HepG2 (cell line): ENCODE measurements at regions not wholly inside any gene's neighbourhood (a gene's known extent, or its start where the extent isn't known, plus 50 kb on each side); places are given as distances from the start of the nearest gene placed in this dataset.

ENCODE experiments used
- CHD4 ChIP-seq: fragments of 200-600 bp; sonication (generic); IDR thresholded peaks from 2 replicates; pipeline ENCODE4 v1.7.0; 2017; ENCODE audit warnings: mild to moderate bottlenecking, low read length, borderline replicate concordance
- DMTF1 ChIP-seq: sonication (generic); formaldehyde crosslinking; IDR thresholded peaks from 2 replicates; pipeline ENCODE4 v1.4.0; 2020; ENCODE audit warnings: mild to moderate bottlenecking, missing genetic modification reagents
- ISL2 ChIP-seq: sonication (generic); formaldehyde crosslinking; IDR thresholded peaks from 2 replicates; pipeline ENCODE4 v1.5.0; 2020; ENCODE audit warnings: missing genetic modification reagents
- JUND ChIP-seq: sonication (generic); formaldehyde crosslinking; IDR thresholded peaks from 2 replicates; pipeline ENCODE4 v1.8.0; 2022; ENCODE audit warnings: mild to moderate bottlenecking, missing genetic modification reagents
- KLF16 ChIP-seq, 2 experiments: sonication (generic) in 1 of 2; formaldehyde crosslinking in 1 of 2; IDR thresholded peaks; 2 replicates each; pipeline versions ENCODE4 v1.6.1 to v1.8.0; 2016 to 2023; ENCODE audit warnings: missing genetic modification reagents in 2 of 2, missing compliant biosample characterization in 1 of 2
- MED1 ChIP-seq: sonication (generic); formaldehyde crosslinking; IDR thresholded peaks from 2 replicates; pipeline ENCODE4 v1.4.0; 2020; ENCODE audit warnings: missing genetic modification reagents
- PITX1 ChIP-seq: sonication (generic); formaldehyde crosslinking; IDR thresholded peaks from 2 replicates; pipeline ENCODE4 v1.5.1; 2020; ENCODE audit warnings: mild to moderate bottlenecking, missing genetic modification reagents
- RARA ChIP-seq: IDR thresholded peaks from 2 replicates; pipeline ENCODE4 v1.6.1; 2016; ENCODE audit warnings: missing genetic modification reagents, missing compliant biosample characterization
- SKI ChIP-seq: fragments of 450-650 bp; IDR thresholded peaks from one replicate; pipeline ENCODE4 v1.6.1; 2018; ENCODE audit warnings: mild to moderate bottlenecking; ENCODE audit not compliant: partially characterized antibody
- TBX3 ChIP-seq: fragments of 450-650 bp; IDR thresholded peaks from 2 replicates; pipeline ENCODE4 v1.6.1; 2017; ENCODE audit warnings: antibody characterized with exemption, mild to moderate bottlenecking, inconsistent platforms, borderline replicate concordance
- TEAD2 ChIP-seq: sonication (generic); formaldehyde crosslinking; IDR thresholded peaks from 2 replicates; pipeline ENCODE4 v1.9.0; 2021; ENCODE audit warnings: missing genetic modification reagents
- UBTF ChIP-seq: sonication (generic); formaldehyde crosslinking; IDR thresholded peaks from 2 replicates; pipeline ENCODE4 v1.4.0; 2020; ENCODE audit warnings: mild to moderate bottlenecking, missing genetic modification reagents
- YEATS2 ChIP-seq: sonication (generic); formaldehyde crosslinking; IDR thresholded peaks from 2 replicates; pipeline ENCODE4 v1.4.0; 2020; ENCODE audit warnings: missing genetic modification reagents, borderline replicate concordance
- ZBTB8A ChIP-seq: sonication (generic); formaldehyde crosslinking; IDR thresholded peaks from 2 replicates; pipeline ENCODE4 v1.4.0; 2020; ENCODE audit warnings: mild to moderate bottlenecking, low read depth, missing genetic modification reagents, borderline replicate concordance
- ZXDC ChIP-seq: sonication (generic); formaldehyde crosslinking; IDR thresholded peaks from 2 replicates; pipeline ENCODE4 v1.5.0; 2020; ENCODE audit warnings: mild to moderate bottlenecking, missing genetic modification reagents
- TF ChIP-seq, protein P1 (sequence below): IDR thresholded peaks from 2 replicates; pipeline ENCODE4 v1.6.1; 2016; ENCODE audit warnings: control low read depth
- TF ChIP-seq, protein P2 (sequence below): sonication (generic); formaldehyde crosslinking; conservative IDR thresholded peaks from 2 replicates; pipeline ENCODE4 v1.4.0; 2020; ENCODE audit warnings: missing genetic modification reagents
- TF ChIP-seq, protein P3 (sequence below): sonication (generic); formaldehyde crosslinking; IDR thresholded peaks from 2 replicates; pipeline ENCODE4 v1.4.0; 2020; ENCODE audit warnings: missing genetic modification reagents, borderline replicate concordance

DNA sequence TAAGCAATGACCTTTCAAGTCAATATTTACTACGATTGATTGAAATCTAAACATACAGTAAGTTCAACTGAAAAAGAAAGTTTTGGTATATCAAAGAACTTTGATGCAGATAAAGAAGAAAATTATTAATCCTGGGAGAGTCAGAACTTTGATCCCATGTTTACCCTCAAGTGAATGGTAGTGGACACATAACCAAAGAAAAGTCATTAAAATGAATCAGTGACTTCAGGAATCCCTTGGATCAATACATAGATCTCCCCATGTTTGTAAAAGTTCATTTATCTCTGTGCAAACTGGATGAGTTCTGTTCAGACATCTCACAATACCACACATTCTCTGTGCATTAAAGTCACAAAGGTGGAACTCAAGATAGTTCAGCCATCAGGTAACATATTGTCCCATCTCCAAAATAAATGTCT lies 75.5 kb upstream of the RELN start (continued):
- TF ChIP-seq ZXDC (CRISPR knock-in tag) (no peak), UBTF (CRISPR knock-in tag) (no peak), CHD4 (no peak), RARA (peak; percentile 94), YEATS2 (no peak), ZBTB8A (CRISPR knock-in tag) (no peak), PITX1 (peak; percentile 98), DMTF1 (CRISPR knock-in tag) (no peak), JUND (CRISPR knock-in tag) (no peak), ISL2 (CRISPR knock-in tag) (peak; percentile 100), TEAD2 (CRISPR knock-in tag) (no peak), TBX3 (peak; percentile 96), KLF16 (CRISPR knock-in tag; IDR thresholded peaks at IDR 0.05) (peak in 1 of 2 experiments; percentile 82; a peak in 1 of 4 replicates), SKI (no peak), MED1 (CRISPR knock-in tag) (peak; percentile 90)
- TF ChIP-seq, protein P1, sequence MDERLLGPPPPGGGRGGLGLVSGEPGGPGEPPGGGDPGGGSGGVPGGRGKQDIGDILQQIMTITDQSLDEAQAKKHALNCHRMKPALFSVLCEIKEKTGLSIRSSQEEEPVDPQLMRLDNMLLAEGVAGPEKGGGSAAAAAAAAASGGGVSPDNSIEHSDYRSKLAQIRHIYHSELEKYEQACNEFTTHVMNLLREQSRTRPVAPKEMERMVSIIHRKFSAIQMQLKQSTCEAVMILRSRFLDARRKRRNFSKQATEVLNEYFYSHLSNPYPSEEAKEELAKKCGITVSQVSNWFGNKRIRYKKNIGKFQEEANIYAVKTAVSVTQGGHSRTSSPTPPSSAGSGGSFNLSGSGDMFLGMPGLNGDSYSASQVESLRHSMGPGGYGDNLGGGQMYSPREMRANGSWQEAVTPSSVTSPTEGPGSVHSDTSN (CRISPR knock-in tag): 0 out of 2 replicates have a peak, but pooled peaks have one; percentile 21
- TF ChIP-seq, protein P2, sequence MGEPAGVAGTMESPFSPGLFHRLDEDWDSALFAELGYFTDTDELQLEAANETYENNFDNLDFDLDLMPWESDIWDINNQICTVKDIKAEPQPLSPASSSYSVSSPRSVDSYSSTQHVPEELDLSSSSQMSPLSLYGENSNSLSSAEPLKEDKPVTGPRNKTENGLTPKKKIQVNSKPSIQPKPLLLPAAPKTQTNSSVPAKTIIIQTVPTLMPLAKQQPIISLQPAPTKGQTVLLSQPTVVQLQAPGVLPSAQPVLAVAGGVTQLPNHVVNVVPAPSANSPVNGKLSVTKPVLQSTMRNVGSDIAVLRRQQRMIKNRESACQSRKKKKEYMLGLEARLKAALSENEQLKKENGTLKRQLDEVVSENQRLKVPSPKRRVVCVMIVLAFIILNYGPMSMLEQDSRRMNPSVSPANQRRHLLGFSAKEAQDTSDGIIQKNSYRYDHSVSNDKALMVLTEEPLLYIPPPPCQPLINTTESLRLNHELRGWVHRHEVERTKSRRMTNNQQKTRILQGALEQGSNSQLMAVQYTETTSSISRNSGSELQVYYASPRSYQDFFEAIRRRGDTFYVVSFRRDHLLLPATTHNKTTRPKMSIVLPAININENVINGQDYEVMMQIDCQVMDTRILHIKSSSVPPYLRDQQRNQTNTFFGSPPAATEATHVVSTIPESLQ: no peak
- TF ChIP-seq, protein P3, sequence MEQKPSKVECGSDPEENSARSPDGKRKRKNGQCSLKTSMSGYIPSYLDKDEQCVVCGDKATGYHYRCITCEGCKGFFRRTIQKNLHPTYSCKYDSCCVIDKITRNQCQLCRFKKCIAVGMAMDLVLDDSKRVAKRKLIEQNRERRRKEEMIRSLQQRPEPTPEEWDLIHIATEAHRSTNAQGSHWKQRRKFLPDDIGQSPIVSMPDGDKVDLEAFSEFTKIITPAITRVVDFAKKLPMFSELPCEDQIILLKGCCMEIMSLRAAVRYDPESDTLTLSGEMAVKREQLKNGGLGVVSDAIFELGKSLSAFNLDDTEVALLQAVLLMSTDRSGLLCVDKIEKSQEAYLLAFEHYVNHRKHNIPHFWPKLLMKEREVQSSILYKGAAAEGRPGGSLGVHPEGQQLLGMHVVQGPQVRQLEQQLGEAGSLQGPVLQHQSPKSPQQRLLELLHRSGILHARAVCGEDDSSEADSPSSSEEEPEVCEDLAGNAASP: peak; percentile 75; the same call in 1 of the 2 replicates
